Stomach (tissue), 4 donors: ENCODE measurements at regions not wholly inside any gene's neighbourhood (a gene's known extent, or its start where the extent isn't known, plus 50 kb on each side); places are given as distances from the start of the nearest gene placed in this dataset.

Experiments used
- CTCF ChIP-seq, 7 experiments: fragments of 450-650 bp in 4 of 7; fragments of 200-600 bp in 3 of 7; sonication (generic) in 3 of 7; IDR thresholded peaks; one replicate each; pipeline ENCODE4 v1.5.1; 2016 to 2019; ENCODE audit warnings: antibody characterized with exemption in 7 of 7, control low read depth in 2 of 7, mild to moderate bottlenecking in 1 of 7
- EP300 ChIP-seq: sonication (generic); formaldehyde crosslinking; IDR thresholded peaks from one replicate; pipeline ENCODE4 v1.6.1; 2017; ENCODE audit warnings: antibody characterized with exemption
- POLR2A ChIP-seq, 4 donors: fragments of 450-650 bp; IDR thresholded peaks; one replicate each; pipeline ENCODE4 v1.6.1; 2016; ENCODE audit warnings: antibody characterized with exemption in 4 of 4, control low read depth in 2 of 4, mild to moderate bottlenecking in 1 of 4, moderate library complexity in 1 of 4
- POLR2AphosphoS5 ChIP-seq, 3 donors: sonication (generic); formaldehyde crosslinking; IDR thresholded peaks; one replicate each; pipeline ENCODE4 v1.6.1; 2016; ENCODE audit warnings: antibody characterized with exemption in 3 of 3

GRCh38 chr5:39648085-39648847, 223.5 kb upstream of the DAB2 start:
- no peak for TF ChIP-seq POLR2A (IDR thresholded peaks at IDR 0.05)
- no peak for TF ChIP-seq CTCF (IDR thresholded peaks at IDR 0.05)
- no peak for TF ChIP-seq EP300
- no peak for TF ChIP-seq POLR2AphosphoS5 (IDR thresholded peaks at IDR 0.05)
